Endothelial cell of umbilical vein (primary cell): ENCODE measurements at regions not wholly inside any gene's neighbourhood (a gene's known extent, or its start where the extent isn't known, plus 50 kb on each side); places are given as distances from the start of the nearest gene placed in this dataset.

Experiments used
- BruUV-seq: library from RNA; stranded (reverse); fragments of 400-500 nt; replicated peaks from 2 replicates; lab custom pipeline; 2021; lab: Mats Ljungman, UMichigan
- CTCF ChIA-PET: fragments of 300-600, 350-600 bp; sonication (Branson Sonifier 250); formaldehyde crosslinking; loops from one replicate; lab custom pipeline; 2021; ENCODE audit warnings: antibody characterized with exemption, inconsistent platforms; lab: Charles Lee
- POLR2A ChIA-PET: fragments of 300-600, 350-600 bp; sonication (Branson Sonifier 250); formaldehyde crosslinking; loops from one replicate; lab custom pipeline; 2021; ENCODE audit warnings: antibody characterized with exemption, inconsistent platforms; lab: Charles Lee
- DNase-seq: peaks from one replicate; pipeline ENCODE4 v3.0.0-alpha.2; 2011; ENCODE audit warnings: low read depth, low spot score
- FAIRE-seq: peaks from 2 replicates; lab custom pipeline; 2011; peaks lifted over from hg19 to GRCh38; lab: Jason Lieb, UNC
- H2AFZ ChIP-seq: 2 replicates; pipeline ENCODE4 v1.6.0; 2012; ENCODE audit warnings: low read depth, low read length, control low read depth, inconsistent platforms
- H3K27ac ChIP-seq: 2 replicates; pipeline ENCODE4 v1.5.1; 2011; ENCODE audit warnings: low read depth, mild to moderate bottlenecking, control low read depth, low read length, moderate library complexity; ENCODE audit not compliant: insufficient read depth
- H3K27me3 ChIP-seq, 2 experiments: 2 replicates each; pipeline versions ENCODE4 v1.6.0 to v1.6.1; 2011; ENCODE audit warnings: low read length in 2 of 2, mixed read lengths in 1 of 2; ENCODE audit not compliant: control insufficient read depth in 2 of 2, insufficient read depth in 2 of 2
- H3K36me3 ChIP-seq, 2 experiments: 2 replicates in 1 of 2; 3 replicates in 1 of 2; pipeline ENCODE4 v1.5.1; 2011; ENCODE audit warnings: low read length in 2 of 2, mild to moderate bottlenecking in 1 of 2, moderate library complexity in 1 of 2; ENCODE audit not compliant: control insufficient read depth in 2 of 2, insufficient read depth in 2 of 2; ENCODE audit errors: extremely low read depth in 1 of 2
- H3K4me1 ChIP-seq: 3 replicates; pipeline ENCODE4 v1.5.1; 2011; ENCODE audit warnings: mild to moderate bottlenecking, low read length; ENCODE audit not compliant: control insufficient read depth, insufficient read depth; ENCODE audit errors: extremely low read depth
- H3K4me2 ChIP-seq: 2 replicates; pipeline ENCODE4 v1.6.1; 2011; ENCODE audit warnings: low read length, control low read depth, mixed read lengths; ENCODE audit not compliant: insufficient read depth
- H3K4me3 ChIP-seq, 3 experiments: fragments of 200-600 bp in 1 of 3; sonication (generic), shearing (Covaris generic) in 1 of 3; replicated peaks in 1 of 3; 2 replicates each; pipeline ENCODE4 v1.5.1; 2011 to 2016; ENCODE audit warnings: control low read depth in 3 of 3, low read length in 3 of 3, mild to moderate bottlenecking in 2 of 3, inconsistent platforms in 1 of 3, low read depth in 1 of 3, moderate library complexity in 1 of 3; ENCODE audit not compliant: insufficient read depth in 1 of 3
- H3K79me2 ChIP-seq: 2 replicates; pipeline ENCODE4 v1.6.0; 2012; ENCODE audit warnings: low read length, inconsistent platforms; ENCODE audit not compliant: control insufficient read depth, insufficient read depth
- H3K9ac ChIP-seq: replicated peaks from 2 replicates; pipeline ENCODE3; 2011; ENCODE audit warnings: low read length, control low read depth; ENCODE audit not compliant: insufficient read depth; ENCODE audit errors: extremely low read depth
- H3K9me1 ChIP-seq: replicated peaks from 3 replicates; pipeline ENCODE4 v1.6.0; 2011; ENCODE audit warnings: mild to moderate bottlenecking, low read length; ENCODE audit not compliant: control insufficient read depth, insufficient read depth; ENCODE audit errors: extremely low read depth
- H3K9me3 ChIP-seq: replicated peaks from 2 replicates; pipeline ENCODE4 v1.5.1; 2012; ENCODE audit warnings: low read length, inconsistent platforms; ENCODE audit not compliant: control insufficient read depth, insufficient read depth
- H4K20me1 ChIP-seq: replicated peaks from 2 replicates; pipeline ENCODE3; 2011; ENCODE audit warnings: mild to moderate bottlenecking, low read length; ENCODE audit not compliant: control insufficient read depth, insufficient read depth; ENCODE audit errors: extremely low read depth
- EZH2 ChIP-seq: IDR thresholded peaks from 2 replicates; pipeline ENCODE4 v1.6.1; 2012; ENCODE audit warnings: borderline replicate concordance, low read depth, mild to moderate bottlenecking, moderate library complexity, low read length, inconsistent platforms; ENCODE audit not compliant: severe bottlenecking
- FOS ChIP-seq: IDR thresholded peaks from 2 replicates; pipeline ENCODE4 v1.6.1; 2011; ENCODE audit warnings: mild to moderate bottlenecking, low read length, moderate library complexity, borderline replicate concordance; ENCODE audit not compliant: insufficient read depth
- GATA2 ChIP-seq: IDR thresholded peaks from 2 replicates; pipeline ENCODE4 v1.7.0; 2011; ENCODE audit warnings: low read depth, mild to moderate bottlenecking, moderate library complexity, mixed read lengths, low read length; ENCODE audit not compliant: insufficient read length, insufficient read depth
- JUN ChIP-seq: IDR thresholded peaks from 2 replicates; pipeline ENCODE4 v1.6.1; 2011; ENCODE audit warnings: borderline replicate concordance, low read depth; ENCODE audit not compliant: insufficient read length, insufficient read depth
- MAX ChIP-seq: IDR thresholded peaks from 2 replicates; pipeline ENCODE4 v1.6.1; 2011; ENCODE audit not compliant: insufficient read depth, insufficient read length
- MYC ChIP-seq: IDR thresholded peaks from one replicate; pipeline ENCODE4 v1.6.1; 2011; ENCODE audit warnings: mild to moderate bottlenecking, low read depth, low read length
- POLR2A ChIP-seq: IDR thresholded peaks from 2 replicates; pipeline ENCODE4 v1.6.1; 2012; ENCODE audit warnings: low read depth, mild to moderate bottlenecking, control low read depth, low read length
- POLR2AphosphoS5 ChIP-seq: IDR thresholded peaks from 2 replicates; pipeline ENCODE4 v1.6.1; 2012; ENCODE audit warnings: low read depth, mild to moderate bottlenecking, control low read depth, low read length, moderate library complexity; ENCODE audit not compliant: insufficient read depth
- dilution Hi-C: fragments of 300-500 bp; cut with MboI; formaldehyde crosslinking; loops from one replicate; pipeline ENCODE4 v1.15.0; 2019; ENCODE audit warnings: low sequenced_read_pairs; ENCODE audit not compliant: extremely low pct_ligation_motif_present
- intact Hi-C: fragments of 100-400 bp; cut with micrococcal nuclease; formaldehyde crosslinking; loops from one replicate; pipeline ENCODE4 v1.10.0; 2022
- TF ChIP-seq, protein P1 (sequence below), 2 donors: IDR thresholded peaks; 1 replicate in 1 of 2; 2 replicates in 1 of 2; pipeline ENCODE4 v1.5.1; 2011; ENCODE audit warnings: low read length in 2 of 2, mild to moderate bottlenecking in 2 of 2, moderate library complexity in 2 of 2, control low read depth in 1 of 2, inconsistent platforms in 1 of 2, low read depth in 1 of 2; ENCODE audit not compliant: insufficient read depth in 1 of 2; ENCODE audit errors: extremely low read depth in 1 of 2

- DNase-seq: no peak
- ChIA-PET POLR2A (no interaction called here), CTCF (no interaction called here)
- H3K4me1 ChIP-seq: no peaks in the 10 kb centered on the region
- no peaks in the 10 kb centered on the region for H3K27me3 ChIP-seq
- no peaks in the 10 kb centered on the region for H3K9me1 ChIP-seq
- intact Hi-C loops: no loop called here
- H3K4me2 ChIP-seq: no peak overlapping the region
- no peaks in the 10 kb centered on the region for H4K20me1 ChIP-seq
- TF ChIP-seq MAX: no peak
- TF ChIP-seq JUN: no peak
- TF ChIP-seq POLR2AphosphoS5: no peak
- TF ChIP-seq, protein P1, sequence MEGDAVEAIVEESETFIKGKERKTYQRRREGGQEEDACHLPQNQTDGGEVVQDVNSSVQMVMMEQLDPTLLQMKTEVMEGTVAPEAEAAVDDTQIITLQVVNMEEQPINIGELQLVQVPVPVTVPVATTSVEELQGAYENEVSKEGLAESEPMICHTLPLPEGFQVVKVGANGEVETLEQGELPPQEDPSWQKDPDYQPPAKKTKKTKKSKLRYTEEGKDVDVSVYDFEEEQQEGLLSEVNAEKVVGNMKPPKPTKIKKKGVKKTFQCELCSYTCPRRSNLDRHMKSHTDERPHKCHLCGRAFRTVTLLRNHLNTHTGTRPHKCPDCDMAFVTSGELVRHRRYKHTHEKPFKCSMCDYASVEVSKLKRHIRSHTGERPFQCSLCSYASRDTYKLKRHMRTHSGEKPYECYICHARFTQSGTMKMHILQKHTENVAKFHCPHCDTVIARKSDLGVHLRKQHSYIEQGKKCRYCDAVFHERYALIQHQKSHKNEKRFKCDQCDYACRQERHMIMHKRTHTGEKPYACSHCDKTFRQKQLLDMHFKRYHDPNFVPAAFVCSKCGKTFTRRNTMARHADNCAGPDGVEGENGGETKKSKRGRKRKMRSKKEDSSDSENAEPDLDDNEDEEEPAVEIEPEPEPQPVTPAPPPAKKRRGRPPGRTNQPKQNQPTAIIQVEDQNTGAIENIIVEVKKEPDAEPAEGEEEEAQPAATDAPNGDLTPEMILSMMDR (IDR thresholded peaks at IDR 0.05; ENCODE audit: extremely low read depth in 1 of 2, insufficient read depth in 1 of 2, low read depth in 1 of 2, low read length in 2 of 2): no peak
- TF ChIP-seq MYC: no peak
- no peak for TF ChIP-seq EZH2
- TF ChIP-seq GATA2: no peak
- TF ChIP-seq FOS: no peak
- no peak for TF ChIP-seq POLR2A
- no peak for FAIRE-seq
- no peaks in the 10 kb centered on the region for H3K36me3 ChIP-seq
- no peak overlapping the region for H3K27ac ChIP-seq
- H3K79me2 ChIP-seq: no peaks in the 10 kb centered on the region
- H2AFZ ChIP-seq: no peak overlapping the region
- H3K9ac ChIP-seq: no peak overlapping the region
- dilution Hi-C loops: no loop called here
- peaks cover 3% of the 10 kb centered on the region for H3K9me3 ChIP-seq
- no TSS peak for BruUV-seq
- no peak overlapping the region for H3K4me3 ChIP-seq
Measured at GRCh38 chr16:49060728-49061127, 220.9 kb downstream of the CBLN1 start.
